ENCODE measurements at regions not wholly inside any gene's neighbourhood (a gene's known extent, or its start where the extent isn't known, plus 50 kb on each side); places are given as distances from the start of the nearest gene placed in this dataset.

DNA sequence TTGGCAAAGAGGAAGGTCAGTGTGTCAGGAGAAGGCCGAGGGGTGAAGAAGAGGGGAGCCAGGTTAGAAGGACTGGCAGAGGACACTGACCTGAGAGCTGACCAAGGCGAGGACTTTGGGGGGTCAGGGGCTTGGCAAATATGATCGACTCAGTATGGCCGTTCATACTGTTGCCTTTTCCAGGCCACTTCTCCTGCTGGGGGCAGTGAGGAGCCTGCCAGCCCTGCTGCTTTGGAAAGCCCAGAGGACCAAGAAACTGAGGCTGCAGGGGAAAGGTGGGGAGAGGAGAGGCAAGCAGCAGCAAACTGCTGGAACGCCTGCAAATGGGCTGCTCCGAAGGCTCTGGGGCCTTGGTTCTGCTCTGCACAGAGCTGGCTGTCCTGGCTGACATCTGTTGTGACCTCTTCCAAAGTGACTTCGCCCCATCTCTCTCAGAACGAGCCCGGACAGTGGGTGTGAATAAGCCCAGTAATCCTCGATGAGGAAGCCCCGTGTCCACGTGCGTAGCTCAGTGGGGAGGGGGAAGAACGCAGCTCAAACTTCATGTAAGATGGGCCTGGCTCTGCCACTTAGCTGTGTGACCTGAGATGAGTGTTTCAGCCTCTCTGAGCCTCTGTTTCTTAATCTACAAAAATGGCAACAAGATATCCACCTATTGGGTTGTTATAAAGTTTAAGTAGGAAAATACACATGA, 111.3 kb downstream of the SALL1 start:
- H3K27ac ChIP-seq = no peak overlapping the region
- DNase-seq (ENCODE audit: low read depth, low spot score) = no peak

DNA sequence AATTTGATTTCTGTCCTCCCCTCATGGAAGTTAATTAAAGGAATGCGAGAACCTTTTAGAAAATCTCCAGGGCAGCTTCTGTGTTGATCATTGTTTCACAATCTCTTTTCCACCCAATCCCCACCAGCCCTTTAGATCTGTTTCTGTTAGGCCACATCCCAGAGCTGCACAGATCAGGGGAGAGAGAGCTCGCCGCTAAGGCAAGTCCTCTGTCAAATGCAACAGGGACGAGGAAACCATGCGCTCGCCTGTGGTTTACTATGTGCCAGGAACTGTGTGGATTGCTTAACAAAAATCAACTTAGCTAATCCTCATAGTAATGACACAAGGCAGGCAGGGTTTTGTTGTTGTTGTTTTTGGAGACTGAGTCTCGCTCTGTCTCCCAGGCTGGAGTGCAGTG, 115.4 kb downstream of the SALL1 start:
- no peak overlapping the region for H3K27ac ChIP-seq
- DNase-seq (ENCODE audit: low read depth, low spot score) = no peak

DNA sequence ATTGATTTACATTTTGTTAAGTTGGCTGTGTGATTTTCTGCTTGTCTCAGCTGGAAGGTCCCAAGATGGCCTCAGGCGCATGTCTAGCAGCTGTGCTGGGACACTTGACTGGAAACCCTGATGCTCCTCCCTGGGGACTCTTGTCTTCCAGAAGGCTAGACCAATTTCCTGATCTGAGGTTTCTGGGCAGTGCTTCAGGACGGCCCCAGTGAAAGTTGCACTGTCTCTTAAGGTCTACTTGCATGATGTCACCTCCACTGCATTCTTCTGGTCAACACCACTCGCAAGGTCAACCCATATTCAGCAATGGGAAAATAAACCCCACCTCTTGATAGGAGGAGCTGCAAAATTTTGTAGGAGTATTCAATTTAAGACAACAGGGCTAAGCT, 116.0 kb downstream of the SALL1 start:
- H3K27ac ChIP-seq = no peak overlapping the region
- no peak for DNase-seq (ENCODE audit: low read depth, low spot score)

- no peak overlapping the region for H3K27ac ChIP-seq
- no peak for DNase-seq (ENCODE audit: low read depth, low spot score)
Observed at GRCh38 chr16:51034481-51035109, 116.5 kb downstream of the SALL1 start.

GRCh38 chr16:51031598-51031997, 119.5 kb downstream of the SALL1 start:
- H3K27ac ChIP-seq = no peak overlapping the region
- DNase-seq (ENCODE audit: low read depth, low spot score) = no peak

DNA sequence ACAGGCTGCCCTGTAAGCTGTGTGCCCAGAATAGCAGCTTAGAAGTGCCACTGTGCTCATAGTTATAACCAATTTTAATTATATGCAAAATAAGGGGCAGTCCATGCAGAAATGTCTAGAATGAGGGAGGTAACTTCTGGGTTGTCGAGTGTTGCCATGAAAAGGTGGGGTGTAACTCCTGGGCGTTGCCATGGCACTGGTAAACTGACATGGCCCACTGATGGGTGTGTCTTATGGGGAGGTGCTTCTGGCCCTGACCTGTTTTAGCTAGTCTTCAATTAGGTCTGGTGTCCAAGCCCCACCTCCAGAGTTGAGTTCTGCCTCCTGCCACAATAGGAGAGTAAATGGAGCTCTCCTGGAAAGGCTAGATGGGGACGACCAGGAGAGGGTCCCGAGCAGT, 120.6 kb downstream of the SALL1 start:
- H3K27ac ChIP-seq = no peak overlapping the region
- no peak for DNase-seq (ENCODE audit: low read depth, low spot score)

DNA sequence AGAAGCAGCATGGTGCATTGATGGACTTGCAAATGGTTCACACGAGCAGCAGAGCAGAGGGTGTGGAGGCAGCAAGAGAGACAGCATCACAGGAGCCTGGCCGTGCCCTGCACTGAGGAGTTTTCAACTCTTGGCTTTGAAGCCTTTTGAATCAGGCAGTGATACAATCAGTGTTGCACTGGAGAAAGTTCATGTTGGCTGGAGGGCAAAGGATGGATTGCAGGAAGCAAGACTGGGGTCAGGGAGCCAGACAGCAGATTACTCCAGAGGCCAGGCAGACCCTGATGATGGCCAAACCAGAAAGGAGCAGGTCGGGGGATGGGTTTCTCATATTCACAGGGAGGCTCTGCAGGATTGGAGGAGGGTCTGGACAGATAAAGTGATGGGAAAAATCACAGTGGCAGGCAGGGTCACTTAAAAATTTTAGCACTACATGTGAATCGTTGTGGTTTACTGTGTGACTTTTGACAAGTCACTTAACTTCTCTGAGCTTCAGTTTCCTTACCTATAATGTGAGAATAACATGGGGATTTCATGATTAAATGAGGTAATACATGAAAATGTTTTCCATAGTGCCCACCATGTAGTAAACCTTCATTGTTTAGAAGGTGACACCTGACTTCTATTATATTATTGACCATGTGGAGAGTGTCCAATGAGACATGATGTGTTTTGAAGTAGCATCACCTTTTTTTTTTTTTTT, 125.3 kb downstream of the SALL1 start:
- no peak for DNase-seq (ENCODE audit: low read depth, low spot score)
- H3K27ac ChIP-seq = no peak overlapping the region

DNA sequence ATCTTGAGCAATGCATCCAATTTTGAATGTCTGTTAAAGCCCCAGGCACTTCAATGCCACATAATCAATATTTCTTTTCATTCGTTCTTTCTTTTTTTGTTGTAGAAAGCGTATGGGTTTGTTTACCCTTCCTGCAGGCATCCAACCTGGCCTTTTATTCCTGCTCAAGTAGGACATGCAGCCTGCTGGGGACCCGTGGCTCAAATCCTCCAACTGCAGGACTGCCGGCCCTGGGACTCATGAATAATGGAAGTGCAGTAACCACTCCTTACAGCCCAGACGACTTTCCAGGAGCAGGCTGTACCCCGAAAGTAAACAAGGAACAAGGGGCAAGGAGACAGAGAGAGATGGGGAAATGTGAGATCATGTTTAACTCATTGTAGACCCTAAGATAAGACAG, 126.4 kb downstream of the SALL1 start:
- H3K27ac ChIP-seq = no peak overlapping the region
- DNase-seq (ENCODE audit: low read depth, low spot score) = no peak

GRCh38 chr16:51022955-51023354, 128.1 kb downstream of the SALL1 start:
- no peak overlapping the region for H3K27ac ChIP-seq

GRCh38 chr16:51019617-51020016, 131.5 kb downstream of the SALL1 start:
- DNase-seq (ENCODE audit: low read depth, low spot score) = no peak
- H3K27ac ChIP-seq = no peak overlapping the region

More at GRCh38 chr16:51022955-51023354, 128.1 kb downstream of the SALL1 start:
- DNase-seq (ENCODE audit: low read depth, low spot score) = no peak

DNA sequence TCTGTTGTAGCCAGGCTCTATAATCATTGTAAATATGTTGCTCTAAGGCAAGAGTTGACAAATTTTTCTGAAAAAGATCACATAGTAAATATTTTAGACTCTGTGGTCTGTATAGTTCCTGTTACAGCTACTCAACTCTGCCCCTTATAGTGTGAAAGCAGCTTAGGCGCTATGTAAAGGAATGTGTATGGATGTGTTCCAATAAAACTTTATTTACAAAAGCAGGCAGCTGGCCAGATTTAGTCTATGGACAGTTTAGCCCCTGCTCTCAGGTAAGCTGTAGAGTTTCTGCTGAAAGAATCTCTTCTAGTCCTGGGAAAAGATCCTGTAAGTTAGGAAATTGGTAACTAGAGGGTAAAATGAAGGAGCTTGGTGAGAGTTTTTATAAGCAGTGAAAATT, 133.1 kb downstream of the SALL1 start:
- no peak overlapping the region for H3K27ac ChIP-seq
- DNase-seq (ENCODE audit: low read depth, low spot score) = no peak

DNA sequence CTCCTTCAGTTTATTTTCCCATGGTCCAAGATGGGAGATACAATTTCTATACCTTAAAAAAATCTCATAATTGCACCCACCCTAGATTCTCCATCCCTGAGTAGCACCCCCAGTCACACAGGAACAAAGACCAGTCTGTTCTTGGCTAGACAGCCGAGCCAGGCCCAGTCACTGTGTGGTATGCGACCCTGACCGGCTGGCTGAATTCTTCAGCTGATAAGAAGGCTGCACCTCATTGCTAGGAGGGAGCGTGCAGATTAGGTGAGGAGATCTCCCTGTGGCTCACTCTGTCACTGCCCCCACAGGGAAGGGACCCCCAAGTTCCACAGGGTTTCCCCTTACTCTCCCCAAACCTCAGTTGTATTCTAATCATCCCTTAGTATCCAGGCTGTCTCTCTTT, 138.7 kb downstream of the SALL1 start:
- no peak for DNase-seq (ENCODE audit: low read depth, low spot score)

DNA sequence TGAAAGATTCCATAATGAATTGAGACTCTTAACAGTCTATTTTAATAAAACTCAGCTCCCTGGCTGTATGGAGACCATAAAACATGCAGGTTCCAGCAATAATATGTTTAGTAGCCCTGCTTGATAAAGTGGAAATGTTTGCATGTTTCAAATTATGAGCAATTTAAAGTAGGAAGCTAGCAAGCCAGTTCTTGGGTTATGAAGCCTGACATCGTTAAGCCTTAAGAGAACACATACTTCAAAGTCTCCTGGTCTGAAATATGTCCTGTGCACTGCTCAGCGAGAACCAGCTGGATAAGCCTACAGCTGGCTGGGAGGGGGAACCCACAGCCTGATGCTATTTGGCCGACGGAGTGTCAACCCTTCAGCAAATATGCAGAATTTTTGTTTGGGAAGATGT, 140.3 kb downstream of the SALL1 start:
- DNase-seq (ENCODE audit: low read depth, low spot score) = no peak
- no peak overlapping the region for H3K27ac ChIP-seq

More for the DNA sequence above, 138.7 kb downstream of the SALL1 start:
- H3K27ac ChIP-seq = no peak overlapping the region

GRCh38 chr16:51009813-51010212, 141.3 kb downstream of the SALL1 start:
- DNase-seq (ENCODE audit: low read depth, low spot score) = no peak
- no peak overlapping the region for H3K27ac ChIP-seq

- no peak overlapping the region for H3K27ac ChIP-seq
- no peak for DNase-seq (ENCODE audit: low read depth, low spot score)
Observed at GRCh38 chr16:51009359-51009758, 141.7 kb downstream of the SALL1 start.

GRCh38 chr16:51008607-51009006, 142.5 kb downstream of the SALL1 start:
- DNase-seq (ENCODE audit: low read depth, low spot score) = no peak

DNA sequence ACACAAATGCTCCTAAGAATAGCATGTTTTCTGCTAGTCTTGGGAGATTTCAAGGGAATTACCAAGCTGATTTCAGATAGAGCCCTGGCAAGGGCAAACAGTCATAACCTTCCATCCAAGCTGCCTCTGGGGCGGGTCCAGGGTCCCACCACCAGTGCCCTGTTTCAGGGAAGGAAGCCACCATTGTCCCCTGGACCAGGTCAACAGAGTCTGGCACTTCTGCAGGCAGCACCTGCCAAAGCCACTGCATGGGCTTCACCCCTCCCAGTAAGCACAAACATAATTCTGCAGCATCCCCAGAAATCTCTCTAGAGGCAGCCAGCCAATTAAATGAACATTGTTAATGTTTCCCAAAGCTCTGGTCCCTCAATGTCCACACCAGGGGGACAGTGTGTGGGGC, 143.0 kb downstream of the SALL1 start:
- no peak overlapping the region for H3K27ac ChIP-seq
- no peak for DNase-seq (ENCODE audit: low read depth, low spot score)

More at GRCh38 chr16:51008607-51009006, 142.5 kb downstream of the SALL1 start:
- H3K27ac ChIP-seq = no peak overlapping the region

DNA sequence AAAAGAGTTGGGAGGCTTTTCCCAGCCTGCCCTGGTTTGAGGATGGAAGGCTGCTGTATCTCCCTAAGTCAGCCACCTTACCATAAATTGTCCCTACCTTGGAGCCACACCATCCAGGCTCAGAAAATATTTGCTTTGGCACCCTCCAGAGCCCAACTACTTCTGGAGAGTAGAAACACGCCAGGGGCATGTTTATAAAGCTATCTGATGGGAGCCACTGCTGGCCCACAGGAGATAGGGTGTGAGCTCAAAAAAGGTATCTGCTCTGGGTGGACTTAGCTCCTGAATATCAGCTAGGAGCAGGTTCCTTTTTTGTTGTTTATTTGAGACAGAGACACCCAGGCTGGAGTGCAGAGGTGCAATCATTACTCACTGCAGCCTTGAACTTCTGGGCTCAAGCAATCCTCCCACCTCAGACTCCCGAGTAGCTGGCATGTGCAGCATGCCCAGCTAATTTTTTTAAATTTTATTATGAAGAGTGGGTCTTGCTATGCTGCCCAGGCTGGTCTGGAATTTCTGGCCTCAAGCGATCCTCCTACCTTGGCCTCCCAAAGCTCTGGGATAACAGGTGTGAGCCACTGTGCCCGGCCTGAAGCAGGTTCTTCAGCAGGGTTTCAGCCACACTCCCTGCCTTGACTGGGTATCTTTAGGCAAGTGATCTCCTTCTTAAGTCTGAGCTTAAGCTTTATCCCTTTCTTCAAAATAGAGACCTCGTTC, 147.1 kb downstream of the SALL1 start:
- DNase-seq (ENCODE audit: low read depth, low spot score) = no peak
- no peak overlapping the region for H3K27ac ChIP-seq

DNA sequence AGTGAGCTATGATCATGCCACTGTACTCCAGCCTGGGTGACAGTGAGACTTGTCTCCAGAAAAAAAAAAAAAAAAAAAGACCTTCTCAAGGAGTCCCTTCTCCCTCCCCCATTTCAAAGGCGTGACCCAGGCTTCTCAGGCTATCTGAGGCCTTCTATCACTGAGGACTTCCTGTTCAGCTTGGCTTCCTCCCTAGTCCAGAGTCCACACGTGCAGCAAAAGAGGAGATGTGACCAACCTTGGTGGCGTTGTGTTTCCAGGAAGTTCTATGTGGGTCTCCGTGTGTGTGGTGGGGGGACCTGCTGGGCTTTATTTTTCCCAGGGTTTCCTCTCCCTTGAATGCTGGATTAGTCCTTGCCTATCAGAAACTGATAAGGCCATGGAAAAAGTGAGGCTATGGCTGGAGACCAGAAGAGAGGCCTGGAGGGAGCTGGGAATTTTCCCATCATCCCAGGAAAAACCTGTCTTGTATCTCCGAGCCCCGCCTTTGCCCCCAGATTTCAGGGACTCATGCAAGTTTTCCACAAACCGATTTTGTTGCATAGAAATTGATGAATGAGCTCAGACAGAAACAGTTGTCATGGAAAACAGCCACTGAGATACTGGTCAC, 148.1 kb downstream of the SALL1 start:
- DNase-seq (ENCODE audit: low read depth, low spot score) = no peak
- no peak overlapping the region for H3K27ac ChIP-seq

DNA sequence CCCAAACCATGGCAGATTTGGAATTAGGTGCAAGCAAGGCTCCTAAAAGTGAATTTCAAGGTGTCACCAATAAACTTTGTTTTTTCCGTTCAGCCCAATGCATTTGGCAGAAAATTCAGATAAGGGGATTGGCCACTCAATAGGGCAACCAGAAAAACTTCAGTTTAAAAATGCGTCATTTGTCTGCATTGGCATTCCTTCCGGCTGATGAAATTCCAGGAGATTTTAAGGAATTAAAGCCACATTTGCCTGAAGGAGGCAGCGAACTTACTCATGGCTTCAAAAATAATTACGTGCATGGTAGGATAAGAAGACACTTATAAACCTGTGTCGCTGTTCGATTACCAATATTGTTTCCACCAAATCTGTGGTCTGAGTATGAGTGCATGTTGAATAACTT, 151.9 kb downstream of the SALL1 start:
- no peak for DNase-seq (ENCODE audit: low read depth, low spot score)

More for the DNA sequence above, 151.9 kb downstream of the SALL1 start:
- no peak overlapping the region for H3K27ac ChIP-seq
